Fibroblast of skin of right quadriceps (primary cell): ENCODE measurements at regions not wholly inside any gene's neighbourhood (a gene's known extent, or its start where the extent isn't known, plus 50 kb on each side); places are given as distances from the start of the nearest gene placed in this dataset.
"Not testable (repeated sequence)": the region's sequence is repeated elsewhere in the genome, so short reads cannot be mapped to it uniquely, and the experiment has no call there.

ENCODE experiments used
- DNase-seq: peaks from one replicate; pipeline ENCODE4 v3.0.0-alpha.2; 2013

DNA sequence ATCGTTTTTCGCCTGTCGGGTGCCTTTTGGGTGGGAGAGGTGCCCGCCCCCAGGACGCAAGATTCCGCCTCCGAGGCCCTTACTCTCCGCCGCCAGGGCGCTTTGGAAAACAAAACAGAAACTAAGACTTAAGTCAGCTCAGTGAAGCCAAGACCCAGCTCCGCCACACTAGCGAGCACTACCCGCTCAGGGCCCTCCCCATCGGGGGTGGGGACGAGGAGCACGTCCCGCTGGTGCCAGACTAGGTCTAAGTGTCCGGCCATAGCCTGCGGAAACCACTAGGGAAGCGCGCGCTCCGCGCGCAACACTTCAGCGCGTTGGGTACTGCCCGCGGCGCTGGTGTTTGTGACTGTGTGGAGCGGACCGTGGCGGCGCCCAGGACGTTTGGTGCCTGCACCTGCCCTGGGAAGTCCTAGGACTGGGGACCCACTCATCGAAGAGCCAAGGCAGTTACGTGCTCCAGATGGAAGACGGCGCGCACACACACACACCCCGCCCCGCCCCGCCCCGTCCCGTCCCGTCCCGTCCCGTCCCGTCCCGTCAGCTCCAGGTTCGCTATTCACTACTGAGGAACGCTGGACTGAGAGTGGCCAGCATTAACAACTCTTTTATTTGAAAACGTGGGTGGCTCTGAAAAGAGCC, 57.6 kb upstream of the BOLA1 start:
- not testable (repeated sequence) for DNase-seq

DNA sequence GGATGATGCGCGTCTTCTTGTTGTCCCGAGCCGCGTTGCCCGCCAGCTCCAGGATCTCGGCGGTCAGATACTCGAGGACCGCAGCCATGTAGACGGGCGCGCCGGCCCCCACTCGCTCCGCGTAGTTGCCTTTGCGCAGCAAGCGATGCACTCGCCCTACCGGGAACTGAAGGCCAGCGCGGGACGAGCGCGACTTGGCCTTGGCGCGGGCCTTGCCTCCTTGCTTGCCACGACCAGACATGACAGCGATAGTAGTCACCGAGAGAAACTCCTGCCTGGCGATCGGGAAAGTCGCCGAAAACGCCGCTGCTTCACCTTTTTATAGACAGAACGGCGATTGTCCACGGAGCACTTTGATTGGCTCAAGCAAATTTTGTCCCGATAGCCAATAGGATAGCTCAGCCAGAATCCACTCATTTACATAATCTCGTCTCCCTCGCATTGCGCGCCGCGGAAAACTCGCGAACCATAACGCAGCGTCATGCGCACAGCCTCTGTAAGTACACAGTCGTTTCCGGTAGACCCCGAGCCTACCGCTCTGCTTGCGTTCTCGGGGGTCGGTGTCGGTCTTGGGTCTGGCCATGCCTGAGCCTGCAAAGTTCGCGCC, 56.8 kb upstream of the BOLA1 start:
- not testable (repeated sequence) for DNase-seq

DNA sequence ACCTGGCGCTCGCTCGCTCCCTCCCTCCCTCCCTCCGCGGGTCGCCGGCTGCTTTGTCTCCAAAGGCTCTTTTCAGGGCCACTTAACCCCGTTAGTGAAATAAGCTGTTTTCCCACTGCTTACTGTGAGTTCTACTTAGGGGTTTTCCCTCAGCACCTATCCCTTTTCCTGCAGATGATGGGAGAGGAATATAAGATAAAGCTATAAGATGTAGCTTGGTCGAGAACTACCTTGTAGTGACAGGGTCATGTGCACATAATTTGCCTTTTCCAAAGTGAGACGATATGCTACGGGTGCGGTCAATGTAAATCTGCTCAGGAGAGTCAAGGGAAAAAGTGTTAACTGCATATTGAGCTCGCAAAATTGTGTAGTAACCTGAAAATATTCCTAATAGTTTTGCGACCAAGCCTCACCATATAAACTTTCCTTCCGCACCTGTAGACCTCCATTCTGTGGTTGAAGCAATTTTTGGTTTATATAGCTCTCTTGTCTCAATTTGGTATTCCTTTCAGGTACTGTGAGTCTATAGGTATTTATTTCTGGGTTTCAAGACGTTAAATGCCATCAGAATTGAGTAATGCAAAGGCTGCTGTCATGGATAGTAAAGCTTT, 55.8 kb upstream of the BOLA1 start:
- DNase-seq = no peak

DNA sequence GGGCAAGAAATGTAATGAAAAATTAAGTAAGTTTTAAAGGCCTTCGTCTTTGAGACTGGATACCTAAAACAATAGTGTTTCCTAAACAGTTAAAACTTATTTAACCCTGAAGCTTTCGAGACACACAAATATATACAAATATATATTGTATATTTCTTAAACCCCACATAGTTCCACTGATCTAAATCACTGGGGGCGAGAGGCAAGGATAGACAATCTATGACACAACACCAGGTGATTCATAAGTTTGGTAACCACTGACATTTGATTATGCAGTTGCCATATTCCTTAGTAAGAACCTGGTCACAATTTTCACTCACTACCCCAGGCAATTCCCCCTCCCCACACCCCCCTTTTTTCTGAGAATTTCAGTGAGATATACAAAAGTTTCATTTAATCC, 55.3 kb upstream of the BOLA1 start:
- DNase-seq = peak; percentile 52

DNA sequence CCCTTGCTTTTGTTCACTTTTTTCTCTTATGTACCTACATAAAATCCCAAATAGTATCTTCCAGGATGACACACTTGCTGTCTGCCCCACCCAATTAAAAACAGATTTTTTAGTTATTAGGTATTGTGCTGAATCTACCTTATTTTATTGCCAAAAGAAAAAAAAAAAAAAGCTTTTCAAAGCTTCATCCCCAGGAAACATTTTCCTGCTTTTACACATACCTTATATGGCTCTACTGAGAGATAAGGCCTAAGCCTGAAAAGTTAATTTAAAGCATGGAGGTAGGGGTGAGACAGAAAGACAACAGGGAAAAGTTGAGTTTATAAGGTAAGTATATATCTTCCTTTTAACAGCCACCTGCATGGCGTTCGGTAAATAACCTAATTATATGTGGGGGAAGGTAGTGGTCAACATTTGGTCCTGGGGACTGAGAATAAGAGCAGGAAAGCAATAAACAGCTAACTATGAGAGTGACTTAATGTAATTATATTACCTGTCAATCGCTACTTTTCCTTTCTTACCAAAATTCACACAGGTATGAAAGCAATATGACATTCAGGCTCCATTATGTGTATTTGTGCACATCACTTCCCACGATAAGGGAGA, 54.6 kb upstream of the BOLA1 start:
- no peak for DNase-seq

DNA sequence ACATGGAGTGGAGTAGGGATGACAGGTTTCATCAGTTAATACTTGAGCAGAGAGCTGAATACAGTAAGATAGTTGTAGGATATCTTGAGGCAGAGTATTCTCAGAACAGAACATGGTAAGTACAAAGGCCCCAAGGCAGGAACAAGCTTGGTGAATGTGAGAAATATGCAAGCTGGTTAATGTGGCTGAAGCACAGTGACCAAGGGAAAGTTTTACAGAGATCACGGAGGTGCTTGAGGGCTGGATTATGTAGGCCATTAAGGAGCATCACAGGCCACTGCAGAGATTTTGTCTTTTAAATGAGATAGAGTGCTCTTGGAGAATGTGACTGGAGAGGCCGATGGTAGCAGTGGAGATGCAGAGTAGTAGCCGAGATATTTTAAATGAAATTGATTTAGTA, 54.0 kb upstream of the BOLA1 start:
- no peak for DNase-seq

DNA sequence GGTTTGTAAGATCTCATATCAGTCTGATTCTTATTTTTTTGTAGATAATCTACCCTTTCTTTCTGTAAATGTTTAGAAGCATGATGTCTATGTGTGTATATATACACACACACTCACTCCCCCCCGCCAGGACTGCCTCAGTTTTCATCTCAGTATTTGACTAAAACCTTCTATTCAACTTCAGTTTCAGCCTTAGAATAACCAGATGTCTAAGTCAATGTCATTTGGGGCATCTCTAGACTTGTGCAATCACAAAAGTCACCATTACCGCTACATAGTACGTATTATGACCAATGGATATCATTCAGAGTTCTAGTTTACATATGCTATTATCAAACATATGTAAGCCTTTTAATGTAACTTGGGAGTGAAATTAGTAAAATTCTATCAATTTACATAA, 53.3 kb upstream of the BOLA1 start:
- DNase-seq = no peak

DNA sequence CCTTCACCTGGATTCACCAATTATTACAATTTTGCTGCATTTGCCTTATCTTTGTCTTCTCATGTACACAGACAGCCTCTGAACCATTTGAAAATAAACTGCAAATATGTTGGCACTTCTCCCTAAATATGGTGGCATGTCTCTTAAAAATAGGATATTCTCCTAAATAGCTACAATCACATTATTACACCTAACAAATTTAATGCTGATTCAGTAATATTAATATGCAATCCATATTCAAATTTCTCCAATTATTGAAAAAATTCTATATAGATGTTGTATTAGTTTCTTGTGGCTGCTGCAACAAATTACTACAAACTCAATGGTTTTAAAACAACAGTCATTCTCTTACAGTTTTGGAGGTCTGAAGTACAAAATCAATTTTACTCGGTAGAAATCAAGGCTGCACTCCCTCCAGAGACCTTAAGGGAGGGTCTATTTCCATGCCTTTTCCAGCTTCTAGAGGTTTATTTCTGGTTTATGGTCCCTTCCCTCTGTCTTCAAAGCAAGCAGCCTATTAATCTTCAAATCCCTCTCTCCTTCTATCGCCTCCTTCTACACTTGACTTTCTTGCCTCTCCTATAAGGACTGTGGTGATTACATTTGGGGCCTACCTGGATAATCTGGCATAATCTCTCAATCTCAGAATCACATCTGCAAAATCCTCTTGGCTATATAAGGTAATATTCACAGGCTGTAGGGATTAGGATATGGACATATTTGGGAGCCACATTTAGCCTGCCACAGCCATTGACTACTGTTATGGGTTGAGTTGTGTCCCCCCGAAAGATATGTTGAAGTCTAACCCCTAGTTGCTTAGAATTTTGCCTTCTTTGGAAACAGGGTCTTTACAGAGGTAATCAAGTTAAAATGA, 52.5 kb upstream of the BOLA1 start:
- DNase-seq = no peak

DNA sequence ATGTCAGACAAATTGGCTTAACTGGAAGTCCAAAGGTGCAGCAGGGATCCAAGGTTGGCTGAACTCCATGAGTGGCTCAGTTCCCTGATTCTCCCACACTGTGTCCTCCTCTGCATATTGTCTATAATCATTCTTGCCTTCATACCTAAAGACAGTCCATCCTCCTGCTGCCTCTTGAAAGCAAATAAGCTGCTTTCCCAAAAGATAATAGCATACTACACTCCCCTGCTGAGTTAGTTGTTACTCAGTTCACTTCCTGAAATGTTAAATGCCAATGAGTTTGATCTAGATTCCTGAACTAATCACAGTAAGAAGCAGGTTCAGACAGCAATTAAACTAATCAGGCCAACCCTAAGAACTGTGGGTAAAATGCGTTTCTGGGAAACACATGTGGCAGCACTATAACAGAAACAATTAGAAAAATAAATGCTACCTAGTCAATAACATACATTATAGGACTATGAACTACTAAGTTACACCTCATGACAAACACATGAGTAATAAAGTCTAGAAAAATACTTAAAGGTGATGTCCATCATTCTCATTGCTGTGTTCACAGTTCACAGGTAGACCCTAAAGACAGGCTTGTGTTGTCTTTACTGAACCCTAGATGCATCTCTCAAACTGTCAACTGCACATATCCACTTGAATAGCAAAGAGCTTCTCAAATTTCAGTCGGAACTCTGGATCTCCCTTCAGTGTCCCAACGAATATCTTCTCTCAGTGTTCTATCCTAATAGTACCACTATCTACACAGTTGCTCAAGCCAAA, 50.8 kb upstream of the BOLA1 start:
- no peak for DNase-seq

DNA sequence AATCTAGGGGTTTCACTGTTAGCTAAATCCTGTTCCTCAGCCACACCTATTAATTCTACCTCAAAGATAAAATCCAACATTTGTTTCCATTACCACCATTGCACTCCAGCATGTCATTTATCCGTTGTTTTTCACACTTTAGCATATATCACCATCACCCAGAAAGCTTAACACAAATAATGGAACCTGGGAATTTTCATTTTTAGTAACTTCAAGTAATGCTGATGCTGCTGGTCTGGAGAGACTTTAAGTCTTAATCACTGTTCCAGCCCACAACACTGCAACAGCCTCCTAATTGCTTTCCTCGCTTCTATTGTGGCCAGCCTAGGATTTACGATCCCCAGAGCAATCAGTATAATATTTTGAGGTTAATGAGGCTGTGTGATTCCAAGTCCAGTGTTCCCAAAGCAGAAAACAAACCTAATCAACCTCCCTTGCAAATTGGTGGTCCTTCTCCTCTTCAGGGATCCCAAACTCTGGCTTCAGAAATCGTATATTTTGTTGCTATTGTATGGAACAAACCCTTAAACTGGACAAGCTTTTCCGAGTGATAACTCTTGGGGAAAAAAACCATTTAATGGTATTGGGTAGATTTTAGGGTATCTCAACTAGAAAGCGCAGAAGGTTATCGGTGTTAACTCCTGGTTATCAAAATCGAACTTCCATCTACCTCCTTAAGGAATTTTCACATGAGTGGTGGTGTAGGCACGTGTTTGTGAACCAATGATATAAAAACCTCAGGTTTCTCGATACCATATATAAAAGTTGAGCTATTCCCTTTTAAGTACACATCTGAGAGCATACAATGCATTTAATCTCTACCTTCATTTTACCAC, 50.0 kb upstream of the BOLA1 start:
- no peak for DNase-seq
